K562 (cell line): ENCODE measurements at regions not wholly inside any gene's neighbourhood (a gene's known extent, or its start where the extent isn't known, plus 50 kb on each side); places are given as distances from the start of the nearest gene placed in this dataset.

Source experiments
- ATAC-seq: fragments of 200-7000 bp; cut with Tn5 transposase; 3 replicates; pipeline ENCODE4 v1.9.1; 2020; ENCODE audit warnings: moderate library complexity
- BruUV-seq: library from RNA; stranded (reverse); fragments of 400-500 nt; replicated peaks from 2 replicates; lab custom pipeline; 2021; lab: Mats Ljungman, UMichigan
- CTCF ChIA-PET: fragments of 300-600 bp; formaldehyde crosslinking; extraction: SDS; loops from one replicate; lab custom pipeline; 2021; ENCODE audit warnings: low intra/inter-chr PET ratio; lab: Yijun Ruan, JAX
- POLR2A ChIA-PET: fragments of 300-600, 350-650 bp; sonication (Branson Sonifier 250); formaldehyde crosslinking; extraction: SDS; loops from one replicate; lab custom pipeline; 2021; ENCODE audit warnings: antibody characterized with exemption, inconsistent platforms; lab: Yijun Ruan, JAX
- DNase-seq, 4 experiments: peaks; one replicate each; pipeline versions ENCODE4 v3.0.0 to v3.0.0-alpha.2; 2011 to 2018; ENCODE audit warnings: low spot score in 3 of 4, mixed read lengths in 3 of 4; ENCODE audit errors: extremely low read depth in 1 of 4
- FAIRE-seq: peaks from 2 replicates; lab custom pipeline; 2011; peaks lifted over from hg19 to GRCh38; lab: Jason Lieb, UNC
- H2AFZ ChIP-seq: 2 replicates; pipeline ENCODE4 v1.6.0; 2011; ENCODE audit warnings: low read depth, low read length, control low read depth, inconsistent platforms
- H3K27ac ChIP-seq: fragments of 200-600 bp; 3 replicates; pipeline ENCODE4 v1.8.0; 2011; ENCODE audit warnings: low read depth, mild to moderate bottlenecking, control low read depth, inconsistent platforms, low read length, moderate library complexity, mixed read lengths; ENCODE audit errors: extremely low read depth
- H3K27me3 ChIP-seq, 2 experiments: fragments of 300-600 bp in 1 of 2; 2 replicates in 1 of 2; 3 replicates in 1 of 2; pipeline versions ENCODE4 v1.6.0 to v1.8.0; 2011; ENCODE audit warnings: inconsistent platforms in 2 of 2, low read length in 2 of 2, mild to moderate bottlenecking in 1 of 2, mixed read lengths in 1 of 2, moderate library complexity in 1 of 2; ENCODE audit not compliant: control insufficient read depth in 2 of 2, insufficient read depth in 2 of 2
- H3K36me3 ChIP-seq: fragments of 300-600 bp; 3 replicates; pipeline ENCODE4 v1.8.0; 2011; ENCODE audit warnings: mild to moderate bottlenecking, low read length, inconsistent platforms; ENCODE audit not compliant: control insufficient read depth, insufficient read depth
- H3K4me1 ChIP-seq, 2 experiments: fragments of 200-600 bp in 1 of 2; replicated peaks in 1 of 2; 2 replicates in 1 of 2; 3 replicates in 1 of 2; pipeline versions ENCODE4 v1.5.1 to v1.8.0; 2011; ENCODE audit warnings: inconsistent platforms in 2 of 2, low read length in 2 of 2, mild to moderate bottlenecking in 1 of 2, mixed read lengths in 1 of 2, moderate library complexity in 1 of 2; ENCODE audit not compliant: control insufficient read depth in 2 of 2, insufficient read depth in 2 of 2
- H3K4me2 ChIP-seq: 2 replicates; pipeline ENCODE4 v1.6.1; 2011; ENCODE audit warnings: low read length, control low read depth, inconsistent platforms, mixed read lengths; ENCODE audit not compliant: insufficient read depth
- H3K4me3 ChIP-seq: fragments of 200-600 bp; sonication (generic), shearing (Covaris generic); 2 replicates; pipeline ENCODE4 v1.5.1; 2016; ENCODE audit warnings: control low read depth, inconsistent platforms
- H3K79me2 ChIP-seq: fragments of 200-600 bp; 3 replicates; pipeline ENCODE4 v1.8.0; 2011; ENCODE audit warnings: low read length, inconsistent platforms; ENCODE audit not compliant: control insufficient read depth, insufficient read depth
- H3K9ac ChIP-seq, 2 experiments: 2 replicates each; pipeline versions ENCODE4 v1.6.0 to v1.6.1; 2011; ENCODE audit warnings: low read depth in 2 of 2, low read length in 2 of 2, control low read depth in 1 of 2, inconsistent platforms in 1 of 2, mild to moderate bottlenecking in 1 of 2, mixed read lengths in 1 of 2; ENCODE audit not compliant: insufficient read depth in 1 of 2
- H3K9me1 ChIP-seq: one replicate; pipeline ENCODE4 v1.6.0; 2011; ENCODE audit warnings: inconsistent platforms, mild to moderate bottlenecking, low read length, moderate library complexity; ENCODE audit not compliant: control insufficient read depth, insufficient read depth
- H3K9me3 ChIP-seq: replicated peaks from 2 replicates; pipeline ENCODE4 v1.5.1; 2011; ENCODE audit warnings: low read depth, low read length, inconsistent platforms; ENCODE audit not compliant: control insufficient read depth, insufficient read depth
- H4K20me1 ChIP-seq: replicated peaks from 2 replicates; pipeline ENCODE4 v1.6.1; 2011; ENCODE audit warnings: low read length, inconsistent platforms, mixed read lengths; ENCODE audit not compliant: control insufficient read depth, insufficient read depth
- BDP1 ChIP-seq: IDR thresholded peaks from 3 replicates; pipeline ENCODE4 v1.6.1; 2011; ENCODE audit not compliant: insufficient read length, insufficient read depth
- CXXC5 ChIP-seq: fragments of 250-450 bp; sonication (Bioruptor Pico); IDR thresholded peaks from 2 replicates; pipeline ENCODE4 v1.8.0; 2022; ENCODE audit warnings: inconsistent platforms, mild to moderate bottlenecking, moderate library complexity
- DMBX1 ChIP-seq: fragments of 250-450 bp; sonication (Bioruptor Pico); IDR thresholded peaks from 2 replicates; pipeline ENCODE4 v1.8.0; 2022; ENCODE audit warnings: inconsistent platforms, mild to moderate bottlenecking, moderate library complexity, borderline replicate concordance
- FOS ChIP-seq: IDR thresholded peaks from 3 replicates; pipeline ENCODE4 v1.6.1; 2011; ENCODE audit not compliant: insufficient read length; ENCODE audit errors: extremely low read depth
- ILK ChIP-seq: fragments of 450-650 bp; IDR thresholded peaks from 2 replicates; pipeline ENCODE4 v1.6.1; 2016; ENCODE audit warnings: missing genetic modification characterization, low read depth, mild to moderate bottlenecking, missing compliant biosample characterization, moderate library complexity, borderline replicate concordance
- KLF10 ChIP-seq: fragments of 250-450 bp; sonication (Bioruptor Pico); IDR thresholded peaks from 2 replicates; pipeline ENCODE4 v1.6.1; 2021; ENCODE audit warnings: matching md5 sums
- KLF13 ChIP-seq: fragments of 450-650 bp; IDR thresholded peaks from 2 replicates; pipeline ENCODE4 v1.6.1; 2016; ENCODE audit warnings: missing genetic modification characterization, low read depth, mild to moderate bottlenecking, missing compliant biosample characterization, moderate library complexity, borderline replicate concordance
- RBM14 ChIP-seq: fragments of 200-400 bp; formaldehyde crosslinking; IDR thresholded peaks from 2 replicates; pipeline ENCODE4 v1.6.1; 2018; ENCODE audit warnings: low read depth, mild to moderate bottlenecking, low read length, moderate library complexity, borderline replicate concordance; ENCODE audit not compliant: insufficient read depth
- SRSF3 ChIP-seq: fragments of 200-400 bp; formaldehyde crosslinking; IDR thresholded peaks from 2 replicates; pipeline ENCODE4 v1.6.1; 2016; ENCODE audit warnings: mild to moderate bottlenecking, low read length, moderate library complexity; ENCODE audit not compliant: insufficient read depth
- ZNF354B ChIP-seq: fragments of 250-450 bp; sonication (Bioruptor Pico); IDR thresholded peaks from 2 replicates; pipeline ENCODE4 v1.4.0; 2020
- WGBS: fragments of 100-300 bp; shearing (Covaris generic); methylation state at CpG from one replicate; pipeline ENCODE4 v1.1.6; 2016; ENCODE audit warnings: low coverage, mixed read lengths; ENCODE audit not compliant: insufficient coverage; ENCODE audit errors: missing lambda C conversion rate; 5-methylcytosine and 5-hydroxymethylcytosine counted together
- in situ Hi-C: fragments of 300-500 bp; cut with MboI; formaldehyde crosslinking; loops from 4 replicates; pipeline ENCODE4 v1.15.0; 2018; ENCODE audit warnings: inconsistent platforms, mixed read lengths
- intact Hi-C: fragments of 100-400 bp; cut with micrococcal nuclease; formaldehyde crosslinking; loops from 2 replicates; pipeline ENCODE4 v1.14.2; 2022
- TF ChIP-seq, protein P1 (sequence below): sonication (generic); formaldehyde crosslinking; IDR thresholded peaks from 2 replicates; pipeline ENCODE4 v1.8.1; 2023; ENCODE audit warnings: mild to moderate bottlenecking, missing genetic modification reagents

DNA sequence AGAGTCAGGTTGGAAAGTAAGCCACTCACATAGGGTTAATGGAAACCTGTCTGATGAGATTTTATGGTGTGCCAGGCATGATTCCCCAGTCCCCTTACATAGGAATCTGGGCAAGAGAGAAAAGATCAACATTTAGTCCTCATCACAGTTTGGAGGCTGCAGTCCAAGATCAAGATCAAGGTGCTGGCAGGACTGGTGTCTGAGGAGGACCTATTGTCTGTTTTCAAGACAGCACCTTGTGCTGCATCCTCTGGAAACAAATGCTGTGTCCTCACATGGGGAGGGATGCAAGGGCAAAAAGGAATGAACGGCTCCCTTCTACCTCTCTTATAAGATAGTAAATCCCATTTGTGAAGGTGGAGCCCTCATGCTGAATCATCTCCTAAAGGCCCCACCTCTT, 244.8 kb upstream of the GALNT17 start:
- BruUV-seq = no TSS peak
- Histone ChIP-seq H3K9ac (no peak overlapping the region), H3K36me3 (no peaks in the 10 kb centered on the region), H2AFZ (no peak overlapping the region), H3K27me3 (no peaks in the 10 kb centered on the region), H4K20me1 (no peaks in the 10 kb centered on the region), H3K79me2 (no peaks in the 10 kb centered on the region), H3K9me3 (no peaks in the 10 kb centered on the region), H3K9me1 (no peaks in the 10 kb centered on the region), H3K4me3 (no peak overlapping the region), H3K4me1 (no peaks in the 10 kb centered on the region), H3K4me2 (no peak overlapping the region), H3K27ac (no peak overlapping the region)
- DNase-seq (no peak), ATAC-seq (no peak), FAIRE-seq (no peak)
- ChIA-PET POLR2A (interaction anchor here (0.7 kb wide), 1 partner anchor 10 kb away, joined by 3 read pairs; no protein-coding TSS in a partner anchor), CTCF (no interaction called here)
- TF ChIP-seq ZNF354B = no peak
- TF ChIP-seq DMBX1 (CRISPR knock-in tag) = no peak
- intact Hi-C loops (no loop called here), in situ Hi-C loops (no loop called here)
- 0% methylated on average over 1 of the region's 1 CpG for WGBS

DNA sequence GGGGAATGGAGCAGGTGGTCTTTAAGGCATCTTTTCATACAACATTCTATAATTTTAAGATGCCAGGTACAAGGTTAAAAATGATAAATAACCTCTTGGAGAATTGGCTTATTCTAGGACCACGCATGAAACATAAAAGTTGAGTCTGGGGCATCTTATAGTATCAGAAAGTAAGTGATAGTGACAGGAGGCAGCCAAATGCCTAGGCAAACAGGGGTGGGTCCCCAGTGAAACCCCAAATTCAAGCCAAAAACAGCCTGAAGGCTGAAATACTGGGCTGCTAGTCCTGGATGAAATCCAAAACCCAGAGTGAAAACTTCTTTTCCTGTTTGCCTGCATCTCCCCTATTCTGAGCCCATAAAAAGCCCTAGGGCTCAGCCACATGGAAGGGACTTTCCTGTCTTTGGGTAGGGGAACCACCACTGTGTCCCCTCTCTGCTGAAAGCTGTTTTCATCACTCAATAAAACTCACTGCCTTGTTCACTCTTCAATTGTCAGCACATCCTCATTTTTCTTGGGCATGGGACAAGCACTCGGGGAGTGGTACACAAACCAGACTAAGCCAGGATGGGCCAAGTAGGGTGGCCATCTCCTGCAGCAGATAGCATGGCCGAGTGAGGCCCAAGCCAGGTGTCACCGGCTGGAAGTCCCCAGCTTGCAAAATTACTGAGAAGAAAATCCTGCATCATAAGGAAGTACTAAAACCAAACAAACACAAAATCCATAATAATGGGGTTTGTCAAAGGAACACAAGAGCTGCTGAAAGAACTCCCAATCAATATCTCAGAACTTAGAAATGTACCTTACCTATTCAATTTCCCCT, 241.6 kb upstream of the GALNT17 start:
- ATAC-seq (no peak), FAIRE-seq (no peak), DNase-seq (no peak)
- ChIA-PET CTCF (no interaction called here), POLR2A (no interaction called here)
- Histone ChIP-seq H3K4me1 (no peaks in the 10 kb centered on the region), H3K9ac (no peak overlapping the region), H3K9me3 (no peaks in the 10 kb centered on the region), H3K4me2 (no peak overlapping the region), H3K79me2 (no peaks in the 10 kb centered on the region), H4K20me1 (no peaks in the 10 kb centered on the region), H3K4me3 (no peak overlapping the region), H3K27ac (no peak overlapping the region), H2AFZ (no peak overlapping the region), H3K9me1 (no peaks in the 10 kb centered on the region), H3K36me3 (no peaks in the 10 kb centered on the region), H3K27me3 (no peaks in the 10 kb centered on the region)
- TF ChIP-seq ILK (tag) = no peak
- no peak for TF ChIP-seq SRSF3
- no peak for TF ChIP-seq KLF13 (tag)
- TF ChIP-seq DMBX1 (CRISPR knock-in tag) = no peak
- TF ChIP-seq CXXC5 (CRISPR knock-in tag) = no peak
- TF ChIP-seq KLF10 (CRISPR knock-in tag) = no peak
- no peak for TF ChIP-seq RBM14
- TF ChIP-seq, protein P1, sequence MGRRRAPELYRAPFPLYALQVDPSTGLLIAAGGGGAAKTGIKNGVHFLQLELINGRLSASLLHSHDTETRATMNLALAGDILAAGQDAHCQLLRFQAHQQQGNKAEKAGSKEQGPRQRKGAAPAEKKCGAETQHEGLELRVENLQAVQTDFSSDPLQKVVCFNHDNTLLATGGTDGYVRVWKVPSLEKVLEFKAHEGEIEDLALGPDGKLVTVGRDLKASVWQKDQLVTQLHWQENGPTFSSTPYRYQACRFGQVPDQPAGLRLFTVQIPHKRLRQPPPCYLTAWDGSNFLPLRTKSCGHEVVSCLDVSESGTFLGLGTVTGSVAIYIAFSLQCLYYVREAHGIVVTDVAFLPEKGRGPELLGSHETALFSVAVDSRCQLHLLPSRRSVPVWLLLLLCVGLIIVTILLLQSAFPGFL (CRISPR knock-in tag) = no peak
- no peak for TF ChIP-seq FOS
- no peak for TF ChIP-seq BDP1
- BruUV-seq = no TSS peak
- intact Hi-C loops = no loop called here
- in situ Hi-C loops = no loop called here
- WGBS = 2% methylated on average over 4 of the region's 4 CpGs
